BLaER1 treated with 17β-estradiol and CSF1 and Interleukin-3, amounts not matched to agents 10 nM and 100 nM (cell line): ENCODE measurements at regions not wholly inside any gene's neighbourhood (a gene's known extent, or its start where the extent isn't known, plus 50 kb on each side); places are given as distances from the start of the nearest gene placed in this dataset.
A peak's percentile ranks its signal among the peaks of the same experiment; 100 is the strongest.
"Not testable (repeated sequence)": the region's sequence is repeated elsewhere in the genome, so short reads cannot be mapped to it uniquely, and the experiment has no call there.

Source experiments
- H3K27ac ChIP-seq, 11 experiments: shearing (Covaris generic); formaldehyde crosslinking; 2 replicates each; pipeline ENCODE4 v1.8.1; 2022
- H3K27me3 ChIP-seq, 11 experiments: shearing (Covaris generic); formaldehyde crosslinking; 2 replicates each; pipeline ENCODE4 v1.8.1; 2022
- H3K36me3 ChIP-seq, 11 experiments: shearing (Covaris generic); formaldehyde crosslinking; 2 replicates each; pipeline ENCODE4 v1.8.1; 2022
- H3K4me1 ChIP-seq, 10 experiments: shearing (Covaris generic); formaldehyde crosslinking; 2 replicates each; pipeline ENCODE4 v1.8.1; 2022
- H3K4me2 ChIP-seq, 11 experiments: shearing (Covaris generic); formaldehyde crosslinking; 2 replicates each; pipeline ENCODE4 v1.8.1; 2022
- H3K4me3 ChIP-seq, 10 experiments: shearing (Covaris generic); formaldehyde crosslinking; 2 replicates each; pipeline ENCODE4 v1.8.1; 2022
- H3K9ac ChIP-seq, 11 experiments: shearing (Covaris generic); formaldehyde crosslinking; 2 replicates each; pipeline ENCODE4 v1.8.1; 2022
- H3K9me3 ChIP-seq, 11 experiments: shearing (Covaris generic); formaldehyde crosslinking; replicated peaks in 1 of 11; 2 replicates each; pipeline ENCODE4 v1.8.1; 2022
- H4K20me1 ChIP-seq, 11 experiments: shearing (Covaris generic); formaldehyde crosslinking; 2 replicates each; pipeline ENCODE4 v1.8.1; 2022
- Cebpa-rat ChIP-seq, 11 experiments: shearing (Covaris generic); IDR thresholded peaks; 2 replicates each; pipeline ENCODE4 v1.8.1; 2022

GRCh38 chr5:138668451-138669380 lies 84.5 kb upstream of the CTNNA1 start:
- H3K9me3 ChIP-seq, result peaks cover 0 to 3% (median under 1%) of the 10 kb centered on the region in 11 experiments; a peak in 7 of 22 replicates
- no peak for TF ChIP-seq Cebpa-rat (IDR thresholded peaks at IDR 0.05)
- no peaks in the 10 kb centered on the region; a peak in 1 of 22 replicates for H3K27me3 ChIP-seq
- no peaks in the 10 kb centered on the region; a peak in 2 of 22 replicates for H4K20me1 ChIP-seq
- H3K4me1 ChIP-seq, result peaks cover 41 to 64% (median 61%) of the 10 kb centered on the region in 10 experiments
- H3K4me3 ChIP-seq, result no peak overlapping the region
- H3K4me2 ChIP-seq, result peak overlapping the region; percentile 25 to 97 (median 75)
- no peaks in the 10 kb centered on the region for H3K36me3 ChIP-seq
- H3K9ac ChIP-seq, result no peak overlapping the region
- peak overlapping the region in 2 of 11 experiments; percentile 20 to 27; a peak in 2 of 22 replicates for H3K27ac ChIP-seq

GRCh38 chr5:138667782-138668331 lies 85.4 kb upstream of the CTNNA1 start:
- not testable (repeated sequence) for H3K4me3 ChIP-seq, H3K36me3 ChIP-seq, H3K27me3 ChIP-seq, H4K20me1 ChIP-seq, H3K9me3 ChIP-seq, H3K9ac ChIP-seq
- Histone ChIP-seq H3K4me1 (peaks cover 50 to 72% (median 69%) of the 10 kb centered on the region in 10 experiments), H3K4me2 (peak overlapping the region in 10 of 11 experiments; percentile 25 to 97 (median 78); a peak in 21 of 22 replicates), H3K27ac (peak overlapping the region in 2 of 11 experiments; percentile 20 to 27; a peak in 2 of 22 replicates)

DNA sequence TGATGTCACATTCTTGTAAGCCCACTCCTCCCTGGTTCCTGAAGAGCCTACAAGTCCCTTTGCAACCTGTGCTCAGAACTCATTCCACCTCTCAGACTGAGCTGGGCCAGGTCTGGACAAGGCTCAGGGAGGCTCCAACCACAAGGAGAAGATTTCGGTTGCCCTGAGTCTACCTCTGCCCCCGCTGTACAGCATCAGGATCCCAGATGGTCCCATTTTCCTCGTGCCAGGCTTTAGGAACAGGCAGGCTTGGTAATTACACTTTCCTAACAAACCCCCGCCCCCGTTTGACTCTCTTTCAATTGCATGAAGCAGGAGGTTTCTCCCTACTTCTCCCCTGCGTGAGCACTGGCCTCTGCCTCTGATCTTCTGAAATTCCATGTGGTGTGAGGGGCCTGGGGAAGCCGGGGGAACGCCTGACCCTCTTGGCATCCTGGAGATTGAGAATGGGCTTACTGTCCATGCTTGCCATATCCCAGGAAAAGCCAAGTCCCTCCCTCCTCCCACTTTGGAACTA lies 86.9 kb upstream of the CTNNA1 start:
- H4K20me1 ChIP-seq, result peaks cover 0 to 15% (median 0%) of the 10 kb centered on the region in 11 experiments; a peak in 4 of 22 replicates
- H3K4me3 ChIP-seq, result no peak overlapping the region
- H3K27ac ChIP-seq, result peak overlapping the region in 2 of 11 experiments; percentile 20 to 48; a peak in 2 of 22 replicates
- no peaks in the 10 kb centered on the region for H3K9me3 ChIP-seq
- H3K36me3 ChIP-seq, result no peaks in the 10 kb centered on the region
- H3K27me3 ChIP-seq, result no peaks in the 10 kb centered on the region; a peak in 1 of 22 replicates
- peak overlapping the region; percentile 85 to 97 (median 93) for H3K4me2 ChIP-seq
- peaks cover 64 to 87% (median 84%) of the 10 kb centered on the region in 10 experiments for H3K4me1 ChIP-seq
- TF ChIP-seq Cebpa-rat (IDR thresholded peaks at IDR 0.05), result no peak
- H3K9ac ChIP-seq, result no peak overlapping the region

- Histone ChIP-seq H4K20me1 (peaks cover 0 to 15% (median 0%) of the 10 kb centered on the region in 11 experiments; a peak in 4 of 22 replicates), H3K27me3 (no peaks in the 10 kb centered on the region; a peak in 1 of 22 replicates), H3K9ac (no peak overlapping the region), H3K9me3 (no peaks in the 10 kb centered on the region), H3K4me1 (peaks cover 65 to 90% (median 86%) of the 10 kb centered on the region in 10 experiments), H3K36me3 (no peaks in the 10 kb centered on the region), H3K4me3 (no peak overlapping the region), H3K27ac (peak overlapping the region in 1 of 11 experiments; percentile 74; a peak in 1 of 22 replicates), H3K4me2 (peak overlapping the region; percentile 85 to 97 (median 93))
- no peak for TF ChIP-seq Cebpa-rat (IDR thresholded peaks at IDR 0.05)
Observed at GRCh38 chr5:138665261-138665660, 88.0 kb upstream of the CTNNA1 start.

GRCh38 chr5:138664276-138664943 lies 88.8 kb upstream of the CTNNA1 start:
- no peak overlapping the region for H3K9ac ChIP-seq
- H3K36me3 ChIP-seq, result no peaks in the 10 kb centered on the region
- no peaks in the 10 kb centered on the region for H3K27me3 ChIP-seq
- H3K27ac ChIP-seq, result peak overlapping the region in 3 of 11 experiments; percentile 60 to 76 (median 74); a peak in 5 of 22 replicates
- peak overlapping the region; percentile 85 to 97 (median 93) for H3K4me2 ChIP-seq
- no peaks in the 10 kb centered on the region for H3K9me3 ChIP-seq
- peaks cover 65 to 86% (median 79%) of the 10 kb centered on the region in 10 experiments for H3K4me1 ChIP-seq
- H3K4me3 ChIP-seq, result no peak overlapping the region
- peaks cover 0 to 15% (median 0%) of the 10 kb centered on the region in 11 experiments; a peak in 4 of 22 replicates for H4K20me1 ChIP-seq
- TF ChIP-seq Cebpa-rat (IDR thresholded peaks at IDR 0.05), result no peak

GRCh38 chr5:138663561-138663960 lies 88.4 kb upstream of the HSPA9 start:
- H3K4me1 ChIP-seq, result peaks cover 58 to 78% (median 71%) of the 10 kb centered on the region in 10 experiments
- H3K36me3 ChIP-seq, result no peaks in the 10 kb centered on the region
- H3K9me3 ChIP-seq, result no peaks in the 10 kb centered on the region
- peak overlapping the region in 6 of 11 experiments; percentile 29 to 62 (median 43); a peak in 9 of 22 replicates for H3K9ac ChIP-seq
- TF ChIP-seq Cebpa-rat (IDR thresholded peaks at IDR 0.05), result no peak
- peak overlapping the region in 8 of 10 experiments; percentile 2 to 52 (median 23); a peak in 9 of 20 replicates for H3K4me3 ChIP-seq
- peaks cover 0 to 15% (median 0%) of the 10 kb centered on the region in 11 experiments; a peak in 3 of 22 replicates for H4K20me1 ChIP-seq
- H3K27ac ChIP-seq, result peak overlapping the region in 9 of 11 experiments; percentile 41 to 76 (median 58); a peak in 16 of 22 replicates
- peak overlapping the region; percentile 85 to 97 (median 93) for H3K4me2 ChIP-seq
- no peaks in the 10 kb centered on the region for H3K27me3 ChIP-seq

GRCh38 chr5:138663009-138663408 lies 87.8 kb upstream of the HSPA9 start:
- H3K36me3 ChIP-seq, result no peaks in the 10 kb centered on the region
- H3K9ac ChIP-seq, result peak overlapping the region in 6 of 11 experiments; percentile 29 to 62 (median 43); a peak in 8 of 22 replicates
- peaks cover 0 to 15% (median 0%) of the 10 kb centered on the region in 11 experiments; a peak in 3 of 22 replicates for H4K20me1 ChIP-seq
- H3K4me3 ChIP-seq, result peak overlapping the region in 8 of 10 experiments; percentile 2 to 52 (median 23); a peak in 9 of 20 replicates
- H3K27ac ChIP-seq, result peak overlapping the region in 9 of 11 experiments; percentile 41 to 76 (median 58); a peak in 15 of 22 replicates
- no peaks in the 10 kb centered on the region for H3K9me3 ChIP-seq
- H3K4me2 ChIP-seq, result peak overlapping the region; percentile 85 to 97 (median 93)
- H3K4me1 ChIP-seq, result peaks cover 52 to 72% (median 65%) of the 10 kb centered on the region in 10 experiments
- no peak for TF ChIP-seq Cebpa-rat (IDR thresholded peaks at IDR 0.05)
- no peaks in the 10 kb centered on the region for H3K27me3 ChIP-seq

DNA sequence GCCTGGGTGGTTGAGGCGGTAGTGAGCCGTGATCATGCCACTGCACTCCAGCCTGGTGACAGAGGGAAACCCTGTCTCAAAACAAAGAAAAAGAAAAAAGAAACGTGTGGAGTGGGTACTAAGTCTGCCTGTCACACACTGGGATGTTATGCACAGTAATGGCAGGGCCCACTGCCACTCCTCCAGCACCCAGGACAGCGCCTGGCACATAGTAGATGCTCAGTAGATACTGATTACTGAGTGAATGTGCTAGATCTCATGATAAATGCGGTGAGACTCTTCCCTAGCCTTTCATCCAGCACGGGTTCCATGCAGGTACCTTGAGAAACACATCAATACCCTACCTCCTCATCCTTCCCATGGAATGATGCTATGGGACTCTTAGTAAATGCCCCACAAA lies 87.4 kb upstream of the HSPA9 start:
- H3K4me3 ChIP-seq, result no peak overlapping the region
- H3K9me3 ChIP-seq, result no peaks in the 10 kb centered on the region
- H3K27me3 ChIP-seq, result no peaks in the 10 kb centered on the region; a peak in 1 of 22 replicates
- H3K4me2 ChIP-seq, result peak overlapping the region; percentile 85 to 97 (median 93)
- H3K9ac ChIP-seq, result no peak overlapping the region
- peaks cover 0 to 15% (median 0%) of the 10 kb centered on the region in 11 experiments; a peak in 3 of 22 replicates for H4K20me1 ChIP-seq
- H3K27ac ChIP-seq, result peak overlapping the region in 4 of 11 experiments; percentile 0 to 60 (median 24); a peak in 4 of 22 replicates
- H3K36me3 ChIP-seq, result no peaks in the 10 kb centered on the region
- peaks cover 51 to 68% (median 62%) of the 10 kb centered on the region in 10 experiments for H3K4me1 ChIP-seq
- no peak for TF ChIP-seq Cebpa-rat (IDR thresholded peaks at IDR 0.05)
